NCI-H1092 (cell line): ENCODE measurements at regions not wholly inside any gene's neighbourhood (a gene's known extent, or its start where the extent isn't known, plus 50 kb on each side); places are given as distances from the start of the nearest gene placed in this dataset.
"Not testable (repeated sequence)": the region's sequence is repeated elsewhere in the genome, so short reads cannot be mapped to it uniquely, and the experiment has no call there.

ENCODE experiments used
- DNase-seq: peaks from one replicate; lab custom pipeline; 2025; lab: John Stamatoyannopoulos, UW

- no peak for DNase-seq
These were observed 110.2 kb upstream of the EGFLAM start for GRCh38 chr5:38148021-38148625.

GRCh38 chr5:38143384-38143783 is 115.0 kb upstream of the EGFLAM start:
- DNase-seq = no peak

GRCh38 chr5:38141665-38142064 is 116.7 kb upstream of the EGFLAM start:
- DNase-seq = no peak

- DNase-seq = no peak
These were observed 119.8 kb upstream of the EGFLAM start for GRCh38 chr5:38138574-38138973.

GRCh38 chr5:38135486-38136039 is 122.8 kb upstream of the EGFLAM start:
- no peak for DNase-seq

- DNase-seq = no peak
These were observed 123.5 kb upstream of the EGFLAM start for GRCh38 chr5:38134810-38135209.

- DNase-seq = not testable (repeated sequence)
These were observed 124.1 kb upstream of the EGFLAM start for GRCh38 chr5:38134294-38134693.

- no peak for DNase-seq
These were observed 126.7 kb upstream of the EGFLAM start for GRCh38 chr5:38131686-38132085.

GRCh38 chr5:38124321-38124720 is 134.0 kb upstream of the EGFLAM start:
- DNase-seq = no peak

- no peak for DNase-seq
These were observed 136.9 kb upstream of the EGFLAM start for GRCh38 chr5:38121420-38121819.

- DNase-seq = no peak
These were observed 138.5 kb upstream of the EGFLAM start for GRCh38 chr5:38119836-38120235.

- DNase-seq = no peak
These were observed 140.4 kb upstream of the EGFLAM start for GRCh38 chr5:38117784-38118479.

GRCh38 chr5:38115318-38115827 is 143.0 kb upstream of the EGFLAM start:
- no peak for DNase-seq

- DNase-seq = no peak
These were observed 144.5 kb upstream of the EGFLAM start for GRCh38 chr5:38113880-38114279.

- DNase-seq = no peak
These were observed 144.9 kb upstream of the EGFLAM start for GRCh38 chr5:38113456-38113855.

- DNase-seq = no peak
These were observed 145.4 kb upstream of the EGFLAM start for GRCh38 chr5:38112938-38113337.

- DNase-seq = no peak
These were observed 148.2 kb upstream of the EGFLAM start for GRCh38 chr5:38110130-38110529.

GRCh38 chr5:38107096-38107495 is 151.3 kb upstream of the EGFLAM start:
- DNase-seq = no peak

- no peak for DNase-seq
These were observed 152.6 kb upstream of the EGFLAM start for GRCh38 chr5:38105801-38106200.

GRCh38 chr5:38105231-38105570 is 153.2 kb upstream of the EGFLAM start:
- no peak for DNase-seq

GRCh38 chr5:38104497-38105230 is 153.7 kb upstream of the EGFLAM start:
- no peak for DNase-seq

- no peak for DNase-seq
These were observed 156.5 kb upstream of the EGFLAM start for GRCh38 chr5:38101897-38102296.
